ENCODE measurements at regions not wholly inside any gene's neighbourhood (a gene's known extent, or its start where the extent isn't known, plus 50 kb on each side); places are given as distances from the start of the nearest gene placed in this dataset.
"Not testable (repeated sequence)": the region's sequence is repeated elsewhere in the genome, so short reads cannot be mapped to it uniquely, and the experiment has no call there.

- DNase-seq: no peak
These were observed 253.8 kb downstream of the RMST start for GRCh38 chr12:97716356-97716755.

- DNase-seq: not testable (repeated sequence)
These were observed 261.2 kb downstream of the RMST start for GRCh38 chr12:97723801-97724200.

DNA sequence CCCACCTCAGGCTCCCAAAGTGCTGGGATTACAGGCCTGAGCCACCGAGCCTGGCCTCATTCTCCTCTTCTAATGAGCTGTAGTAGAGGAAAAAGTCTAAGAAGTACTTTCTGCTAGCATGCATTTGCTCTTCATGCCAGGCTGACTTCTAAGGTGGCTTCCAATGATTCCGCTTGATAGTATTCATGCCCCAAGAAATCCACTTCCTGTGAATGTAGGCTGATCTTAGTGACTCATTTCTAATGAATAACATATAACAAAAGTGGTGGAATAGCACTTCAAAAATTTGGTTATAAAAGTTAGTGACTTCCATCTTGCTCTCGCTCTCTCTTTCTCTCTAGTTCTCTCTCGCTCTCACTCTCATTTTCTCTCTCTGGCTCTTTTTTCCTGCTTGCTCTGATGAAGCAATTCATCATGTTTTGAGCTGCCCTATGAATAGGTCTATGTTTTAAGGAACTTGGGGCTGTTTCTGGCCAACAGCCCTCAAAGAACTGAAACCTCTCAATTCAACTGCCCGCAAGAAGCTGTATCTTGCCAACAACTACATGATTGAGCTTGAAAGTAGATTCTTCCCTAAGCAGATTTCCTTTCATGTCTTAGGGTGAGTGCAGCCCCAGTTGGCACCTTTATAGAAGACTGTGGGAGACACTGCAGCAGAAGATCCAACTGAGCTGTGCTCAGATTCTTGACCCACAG lies 282.9 kb downstream of the RMST start:
- no peak for DNase-seq

DNA sequence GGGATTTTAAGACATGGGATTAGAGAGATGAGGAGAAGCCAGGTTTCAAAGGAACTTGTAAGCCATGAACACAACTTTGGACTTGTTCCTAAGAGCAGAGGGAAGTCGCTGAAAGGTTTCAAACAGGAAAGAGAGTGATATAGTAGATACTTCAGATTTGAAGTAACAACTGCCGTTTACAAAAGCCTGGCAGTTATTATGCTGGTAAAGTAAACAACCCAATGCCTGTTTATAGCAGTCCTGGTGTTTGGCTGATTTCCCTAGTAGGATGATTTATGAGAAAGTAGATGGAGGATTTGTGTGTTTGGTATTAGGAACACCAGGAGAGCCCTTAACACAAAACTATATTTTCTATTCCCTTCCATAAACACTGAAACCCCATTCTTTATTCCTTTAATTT lies 285.7 kb downstream of the RMST start:
- DNase-seq: no peak

DNA sequence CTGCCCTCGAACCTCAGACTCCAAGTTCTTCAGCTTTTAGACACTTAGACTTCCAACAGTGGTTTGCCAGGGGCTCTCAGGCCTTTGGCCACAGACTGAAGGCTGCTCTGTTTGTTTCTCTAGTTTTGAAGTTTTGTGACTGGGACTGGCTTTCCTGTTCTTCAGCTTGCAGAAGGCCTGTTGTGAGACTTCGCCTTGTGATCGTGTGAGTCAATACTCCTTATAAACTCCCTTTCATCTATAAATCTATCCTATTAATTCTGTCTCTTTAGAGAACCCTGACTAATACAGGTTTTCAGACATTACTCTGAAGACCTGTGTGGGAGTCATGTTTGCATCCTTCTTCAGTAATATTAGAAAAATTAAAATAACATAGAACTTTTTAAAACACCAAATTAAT lies 289.1 kb downstream of the RMST start:
- DNase-seq: no peak

GRCh38 chr12:97752129-97752528 lies 289.5 kb downstream of the RMST start:
- DNase-seq: no peak

- DNase-seq: no peak
These were observed 290.7 kb downstream of the RMST start for GRCh38 chr12:97753332-97753731.

GRCh38 chr12:97754306-97754705 lies 291.7 kb downstream of the RMST start:
- DNase-seq: no peak

DNA sequence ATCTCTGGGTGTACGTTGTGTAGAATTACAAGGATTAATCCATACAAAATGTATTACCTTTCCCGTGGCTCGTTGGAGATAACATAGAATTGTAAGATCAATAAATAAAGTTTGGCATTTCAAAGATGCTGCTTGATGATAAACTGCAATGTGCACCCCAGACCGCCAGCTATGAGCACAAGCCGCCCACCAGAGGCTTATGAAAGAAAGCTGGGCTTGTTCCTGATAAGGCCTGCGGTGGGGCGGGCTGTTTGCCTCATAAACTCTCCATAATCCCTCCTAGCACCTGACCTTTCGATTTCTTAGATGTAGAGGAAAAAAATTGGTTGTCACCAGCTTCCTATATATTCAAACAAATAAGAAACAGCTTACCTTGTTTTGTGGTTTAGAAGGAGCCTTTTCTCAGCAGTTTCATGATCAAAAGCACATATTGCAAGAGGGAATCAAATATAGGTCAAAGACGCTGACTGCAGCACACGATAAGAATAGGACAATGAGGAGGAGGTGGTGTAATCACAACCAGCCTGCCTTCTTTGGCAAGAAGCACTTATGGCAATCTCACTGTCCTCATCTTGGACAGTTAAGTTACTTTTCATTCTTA lies 293.6 kb downstream of the RMST start:
- DNase-seq: no peak

DNA sequence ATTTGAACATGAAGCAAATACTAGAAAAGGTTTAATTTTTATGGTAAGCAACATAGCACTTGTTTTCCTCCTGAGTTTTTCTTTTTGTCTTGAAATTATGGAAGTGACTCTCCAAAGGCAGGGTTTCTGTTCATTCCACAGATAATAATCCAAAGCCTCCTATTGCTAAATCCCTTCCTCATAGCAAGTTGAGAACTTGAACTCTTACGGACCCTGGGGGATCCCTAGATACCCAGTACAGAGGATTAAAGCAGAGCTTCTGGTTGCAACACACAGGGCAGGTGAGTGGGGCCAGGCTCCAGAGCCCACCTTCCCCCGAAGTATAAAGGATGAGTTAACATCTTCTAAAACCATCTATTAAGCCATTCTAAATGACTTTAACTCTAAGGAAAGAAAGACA lies 294.1 kb downstream of the RMST start:
- DNase-seq: no peak

DNA sequence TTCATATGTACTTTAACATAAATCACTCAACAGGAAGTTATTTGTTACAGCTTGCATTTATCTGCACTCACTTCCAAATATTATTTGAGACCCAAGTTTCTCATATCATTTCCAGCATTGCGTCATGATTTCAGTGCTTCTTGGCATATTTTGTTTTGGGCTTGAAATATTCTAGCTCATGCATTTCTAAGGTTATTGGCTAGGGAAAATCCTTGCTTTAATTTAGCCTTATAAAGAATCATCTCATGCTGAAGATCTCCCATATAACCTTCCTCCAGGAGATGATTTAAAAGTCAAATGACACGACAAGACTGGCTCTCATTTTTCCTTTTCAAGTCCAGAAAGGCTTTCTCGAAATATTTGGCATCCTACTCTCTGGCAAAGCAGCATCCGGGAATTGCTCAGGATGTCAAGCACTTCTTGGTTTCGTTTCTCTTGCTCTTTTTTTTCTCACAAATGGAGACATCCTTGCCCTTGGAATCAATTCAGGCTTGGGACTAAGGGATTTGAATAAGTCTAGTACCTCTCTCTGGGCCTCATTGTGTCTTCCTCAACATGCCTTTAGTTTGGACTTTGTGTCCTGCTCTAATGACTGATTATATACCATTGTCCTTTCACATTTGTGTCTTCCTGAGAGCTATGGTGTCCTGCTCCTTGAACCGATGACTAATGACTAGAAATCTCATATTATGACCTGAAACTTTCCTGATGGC lies 295.0 kb downstream of the RMST start:
- DNase-seq: no peak

GRCh38 chr12:97758194-97758501 lies 295.5 kb downstream of the RMST start:
- no peak for DNase-seq

GRCh38 chr12:97758586-97758985 lies 296.0 kb downstream of the RMST start:
- no peak for DNase-seq

DNA sequence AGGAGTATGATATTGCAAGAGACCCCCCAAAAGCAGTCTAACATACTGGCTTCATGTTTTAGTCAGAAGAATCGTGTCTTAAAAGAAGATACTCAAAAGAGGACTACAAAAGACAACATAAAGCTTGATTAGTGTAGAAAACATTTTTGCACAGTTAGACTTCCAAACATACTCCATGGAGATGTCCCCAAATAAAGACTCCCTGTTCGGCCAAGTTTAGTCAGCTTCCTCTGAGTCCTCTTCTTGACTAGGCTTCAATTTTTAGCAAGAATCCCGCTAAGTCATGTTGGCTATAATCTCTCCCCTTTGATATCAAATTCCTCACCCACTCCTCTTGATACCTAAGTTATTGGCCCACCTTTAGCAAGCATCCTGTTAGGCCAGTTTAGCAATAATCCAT lies 298.0 kb downstream of the RMST start:
- DNase-seq: no peak

DNA sequence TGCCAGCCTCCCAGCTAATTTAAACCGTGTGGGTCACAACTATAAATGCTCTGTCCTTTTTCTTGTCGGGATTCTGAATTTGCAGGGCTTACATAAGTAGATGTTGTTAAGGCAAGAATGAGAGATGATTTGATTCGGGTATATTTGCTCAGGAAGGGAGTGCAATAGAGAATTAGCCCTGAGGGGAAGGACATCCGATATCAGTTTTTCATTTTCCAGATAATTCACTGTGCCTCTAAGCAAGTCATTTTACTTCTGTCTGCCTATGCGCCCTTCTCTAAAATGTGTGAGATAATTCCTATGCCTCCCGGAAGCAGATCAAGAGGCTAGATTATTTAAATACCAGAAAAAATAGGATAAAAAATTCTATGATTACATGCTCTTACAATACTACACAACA lies 300.5 kb downstream of the RMST start:
- no peak for DNase-seq

DNA sequence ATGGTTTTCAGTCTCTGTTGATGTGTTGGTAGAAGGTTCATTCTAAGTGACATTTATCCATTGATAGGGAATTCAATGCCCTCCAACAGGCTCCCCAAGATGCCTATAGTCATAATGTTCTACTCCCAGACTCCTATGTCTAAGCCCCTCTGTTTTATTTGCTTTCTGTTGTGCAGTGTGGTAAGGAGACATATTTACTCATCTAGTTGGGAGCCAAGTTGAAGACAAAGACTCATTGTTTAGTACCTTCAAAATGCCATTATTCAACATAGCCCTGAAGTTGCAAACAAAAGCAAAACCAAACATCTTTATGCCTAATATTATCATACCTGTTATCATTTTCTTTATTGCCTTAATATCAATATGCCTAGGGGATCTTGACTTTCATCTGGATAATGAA lies 302.1 kb downstream of the RMST start:
- DNase-seq: no peak

- DNase-seq: no peak
These were observed 304.7 kb downstream of the RMST start for GRCh38 chr12:97767347-97767746.

DNA sequence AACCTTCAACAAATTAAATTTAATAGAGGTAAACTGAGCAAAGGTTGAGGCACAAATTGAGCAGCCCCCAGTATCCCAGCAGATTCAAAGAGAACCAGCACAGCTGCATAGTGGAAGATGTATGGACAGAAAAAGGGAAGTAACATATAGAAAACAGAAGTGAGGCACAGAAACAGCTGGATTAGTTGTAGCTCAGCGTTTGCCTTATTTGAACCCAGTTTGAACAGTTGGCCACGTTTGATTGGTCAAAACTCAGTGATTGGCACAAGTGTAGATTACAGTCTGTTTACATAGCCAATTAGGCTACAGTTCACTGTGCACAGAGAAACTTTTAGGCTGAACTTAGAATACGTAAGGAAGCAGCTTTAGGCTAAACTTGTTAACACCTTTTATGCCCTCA lies 315.5 kb downstream of the RMST start:
- no peak for DNase-seq

DNA sequence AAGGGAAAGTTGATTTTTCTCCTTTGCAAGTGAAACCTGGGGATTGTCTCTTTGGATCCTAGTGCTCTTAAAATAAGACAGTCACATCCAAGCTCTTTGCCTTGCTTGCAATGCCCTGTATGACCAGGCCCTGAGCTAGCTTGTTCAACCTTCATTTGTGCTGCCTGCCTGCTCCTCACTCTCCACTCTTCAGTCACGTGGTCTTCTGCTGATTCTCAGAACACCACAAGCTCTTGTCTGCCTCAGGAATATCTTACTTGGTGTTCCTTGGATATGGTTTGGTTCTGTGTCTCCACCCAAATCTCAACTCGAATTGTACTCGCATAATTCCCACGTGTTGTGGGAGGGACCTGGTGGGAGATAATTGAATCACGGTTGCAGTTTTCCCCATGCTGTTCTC lies 318.7 kb downstream of the RMST start:
- no peak for DNase-seq

DNA sequence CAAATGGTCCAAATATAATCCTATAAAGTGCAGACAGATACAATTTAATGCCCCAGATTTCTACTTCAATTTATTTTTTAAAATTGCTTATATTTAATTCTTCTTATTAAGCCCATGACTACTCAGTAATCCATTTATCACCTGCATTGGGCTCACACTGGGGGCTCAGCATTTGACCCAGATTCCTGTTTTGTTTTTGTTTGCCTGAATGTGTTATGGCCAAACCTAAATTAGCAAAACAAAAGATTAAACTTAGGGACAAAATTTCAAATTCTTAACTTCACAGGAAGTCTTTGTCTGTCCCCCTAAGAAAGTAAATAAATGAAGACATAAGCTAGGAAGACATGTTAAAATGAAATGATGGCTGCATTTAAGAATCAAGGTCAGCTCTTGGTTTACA lies 322.3 kb downstream of the RMST start:
- no peak for DNase-seq

DNA sequence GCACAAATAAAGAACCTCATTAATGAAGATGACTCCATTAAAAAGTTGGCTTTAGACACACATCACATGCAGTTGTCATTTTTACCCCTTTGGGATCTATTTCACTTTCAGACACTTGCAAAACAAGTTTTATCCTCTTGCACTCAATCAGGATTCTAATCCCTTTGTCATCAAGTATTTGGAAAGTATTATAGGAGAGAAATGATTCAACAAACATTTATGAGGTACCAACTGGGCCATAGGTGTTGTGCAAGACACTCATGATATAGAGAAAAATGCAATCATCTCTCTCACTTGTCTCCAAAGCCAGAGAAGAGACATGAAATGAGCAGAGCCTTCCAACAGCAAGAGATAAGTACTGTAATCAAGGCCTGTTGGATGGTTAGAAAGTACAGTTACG lies 327.7 kb downstream of the RMST start:
- no peak for DNase-seq

- DNase-seq: no peak
These were observed 334.9 kb downstream of the RMST start for GRCh38 chr12:97797473-97797872.

DNA sequence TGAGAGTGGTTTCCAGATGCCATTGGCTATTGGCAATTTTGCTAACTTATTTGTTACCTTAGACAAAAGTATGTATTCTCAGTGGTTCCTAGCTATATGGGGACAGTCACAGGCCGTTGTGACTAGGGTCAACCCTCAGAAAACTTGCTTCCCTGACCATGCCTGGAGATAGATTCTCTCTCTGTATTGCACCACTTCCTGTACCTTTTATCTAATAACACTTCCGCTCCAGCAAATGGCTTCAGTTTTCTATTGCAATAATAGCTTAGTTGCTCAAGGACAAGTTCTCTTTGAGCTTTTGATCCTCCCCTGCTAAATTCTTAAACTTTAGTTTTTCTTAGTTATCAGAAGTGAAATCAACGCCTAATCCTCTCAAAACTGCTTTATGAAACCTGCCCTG lies 338.0 kb downstream of the RMST start:
- DNase-seq: no peak

GRCh38 chr12:97801471-97802059 lies 339.0 kb downstream of the RMST start:
- DNase-seq: no peak
